GM23248 (cell line): ENCODE measurements at regions not wholly inside any gene's neighbourhood (a gene's known extent, or its start where the extent isn't known, plus 50 kb on each side); places are given as distances from the start of the nearest gene placed in this dataset.

Experiments used
- EZH2 ChIP-seq: fragments of 200-600 bp; sonication (generic); IDR thresholded peaks from 2 replicates; pipeline ENCODE4 v1.6.1; 2018; ENCODE audit warnings: antibody characterized with exemption, mild to moderate bottlenecking; ENCODE audit not compliant: insufficient read depth, poor library complexity, severe bottlenecking
- EZH2phosphoT487 ChIP-seq: fragments of 200-600 bp; sonication (generic); IDR thresholded peaks from 2 replicates; pipeline ENCODE4 v1.6.1; 2018; ENCODE audit warnings: antibody characterized with exemption, moderate library complexity, mild to moderate bottlenecking, low read depth; ENCODE audit not compliant: insufficient read depth

GRCh38 chr3:177441276-177441812, 244.1 kb upstream of the TBL1XR1 start:
- TF ChIP-seq EZH2 (no peak), EZH2phosphoT487 (no peak)
